Right atrium auricular region (tissue), 2 donors: ENCODE measurements at regions not wholly inside any gene's neighbourhood (a gene's known extent, or its start where the extent isn't known, plus 50 kb on each side); places are given as distances from the start of the nearest gene placed in this dataset.

Source experiments
- DNase-seq: peaks from one replicate; pipeline ENCODE4 v3.0.0-alpha.2; 2019; ENCODE audit warnings: low spot score
- H3K27ac ChIP-seq, 2 donors: fragments of 200-600 bp; sonication (generic); 1 replicate in 1 of 2; 2 replicates in 1 of 2; pipeline ENCODE4 v1.5.1; 2016 to 2019
- H3K27me3 ChIP-seq, 2 donors: fragments of 200-600 bp; sonication (generic); one replicate each; pipeline versions ENCODE4 v1.5.1 to v1.6.0; 2017 to 2019
- H3K36me3 ChIP-seq: fragments of 200-600 bp; sonication (generic); one replicate; pipeline ENCODE4 v1.5.1; 2016
- H3K4me1 ChIP-seq, 2 donors: fragments of 200-600 bp; sonication (generic); one replicate each; pipeline versions ENCODE4 v1.5.1 to v1.6.0; 2017 to 2019
- H3K4me3 ChIP-seq, 2 donors: fragments of 200-600 bp; sonication (generic); 1 replicate in 1 of 2; 2 replicates in 1 of 2; pipeline ENCODE4 v1.5.1; 2017 to 2019; ENCODE audit warnings: mild to moderate bottlenecking in 1 of 2, moderate library complexity in 1 of 2
- H3K9me3 ChIP-seq, 2 donors: fragments of 200-600 bp; sonication (generic); one replicate each; pipeline ENCODE4 v1.5.1; 2019
- TF ChIP-seq, protein P1 (sequence below), 2 donors: fragments of 200-600 bp; sonication (generic); IDR thresholded peaks; one replicate each; pipeline ENCODE4 v1.5.1; 2019; ENCODE audit warnings: antibody characterized with exemption in 2 of 2

DNA sequence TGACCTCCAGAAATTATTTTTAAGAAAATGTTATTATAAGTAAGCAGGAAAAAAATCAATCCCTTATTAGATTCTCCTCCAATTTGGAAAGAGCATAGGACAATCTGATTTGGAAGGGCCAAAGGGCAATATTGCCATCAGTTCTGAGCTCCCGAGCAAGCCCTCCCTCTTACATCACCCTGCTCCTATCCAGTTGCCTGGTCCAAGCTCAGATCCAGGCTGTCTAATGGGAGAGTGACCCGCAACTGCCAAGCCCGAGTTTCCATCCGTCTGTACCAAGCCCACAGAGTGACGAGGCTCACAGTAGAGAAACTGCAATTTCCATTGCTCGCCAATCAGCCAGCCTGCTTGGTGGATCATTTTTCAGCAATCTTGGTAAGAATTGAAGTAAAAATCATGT lies 187.7 kb downstream of the MEX3B start:
- Histone ChIP-seq H3K9me3 (no peaks in the 10 kb centered on the region), H3K27me3 (no peaks in the 10 kb centered on the region), H3K36me3 (no peaks in the 10 kb centered on the region), H3K27ac (no peak overlapping the region), H3K4me3 (no peak overlapping the region), H3K4me1 (no peaks in the 10 kb centered on the region)
- DNase-seq, result no peak
- TF ChIP-seq, protein P1, sequence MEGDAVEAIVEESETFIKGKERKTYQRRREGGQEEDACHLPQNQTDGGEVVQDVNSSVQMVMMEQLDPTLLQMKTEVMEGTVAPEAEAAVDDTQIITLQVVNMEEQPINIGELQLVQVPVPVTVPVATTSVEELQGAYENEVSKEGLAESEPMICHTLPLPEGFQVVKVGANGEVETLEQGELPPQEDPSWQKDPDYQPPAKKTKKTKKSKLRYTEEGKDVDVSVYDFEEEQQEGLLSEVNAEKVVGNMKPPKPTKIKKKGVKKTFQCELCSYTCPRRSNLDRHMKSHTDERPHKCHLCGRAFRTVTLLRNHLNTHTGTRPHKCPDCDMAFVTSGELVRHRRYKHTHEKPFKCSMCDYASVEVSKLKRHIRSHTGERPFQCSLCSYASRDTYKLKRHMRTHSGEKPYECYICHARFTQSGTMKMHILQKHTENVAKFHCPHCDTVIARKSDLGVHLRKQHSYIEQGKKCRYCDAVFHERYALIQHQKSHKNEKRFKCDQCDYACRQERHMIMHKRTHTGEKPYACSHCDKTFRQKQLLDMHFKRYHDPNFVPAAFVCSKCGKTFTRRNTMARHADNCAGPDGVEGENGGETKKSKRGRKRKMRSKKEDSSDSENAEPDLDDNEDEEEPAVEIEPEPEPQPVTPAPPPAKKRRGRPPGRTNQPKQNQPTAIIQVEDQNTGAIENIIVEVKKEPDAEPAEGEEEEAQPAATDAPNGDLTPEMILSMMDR (IDR thresholded peaks at IDR 0.05), result no peak

DNA sequence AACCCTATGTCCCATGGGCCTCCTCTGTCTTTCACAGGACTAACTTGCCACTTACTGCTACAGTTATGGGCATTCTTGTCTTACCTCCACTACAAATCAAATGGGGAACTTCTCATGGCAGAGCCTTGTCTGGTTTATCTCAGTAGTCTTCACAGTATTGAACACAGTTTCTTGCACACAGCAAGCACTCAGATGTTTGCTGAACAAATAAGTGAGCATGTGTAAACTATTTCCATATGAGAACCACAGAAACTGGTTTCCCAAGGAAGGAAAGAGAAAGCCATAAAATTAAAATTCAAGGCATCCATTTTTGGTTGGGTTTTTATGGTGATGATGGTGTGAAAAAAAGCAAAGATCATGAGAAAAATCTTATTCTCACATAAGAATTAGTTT lies 189.2 kb downstream of the MEX3B start:
- no peaks in the 10 kb centered on the region for H3K36me3 ChIP-seq
- DNase-seq, result no peak
- H3K27me3 ChIP-seq, result no peaks in the 10 kb centered on the region
- H3K4me1 ChIP-seq, result no peaks in the 10 kb centered on the region
- TF ChIP-seq, protein P1 (IDR thresholded peaks at IDR 0.05), result no peak
- H3K4me3 ChIP-seq, result no peak overlapping the region
- no peaks in the 10 kb centered on the region for H3K9me3 ChIP-seq
- no peak overlapping the region for H3K27ac ChIP-seq

DNA sequence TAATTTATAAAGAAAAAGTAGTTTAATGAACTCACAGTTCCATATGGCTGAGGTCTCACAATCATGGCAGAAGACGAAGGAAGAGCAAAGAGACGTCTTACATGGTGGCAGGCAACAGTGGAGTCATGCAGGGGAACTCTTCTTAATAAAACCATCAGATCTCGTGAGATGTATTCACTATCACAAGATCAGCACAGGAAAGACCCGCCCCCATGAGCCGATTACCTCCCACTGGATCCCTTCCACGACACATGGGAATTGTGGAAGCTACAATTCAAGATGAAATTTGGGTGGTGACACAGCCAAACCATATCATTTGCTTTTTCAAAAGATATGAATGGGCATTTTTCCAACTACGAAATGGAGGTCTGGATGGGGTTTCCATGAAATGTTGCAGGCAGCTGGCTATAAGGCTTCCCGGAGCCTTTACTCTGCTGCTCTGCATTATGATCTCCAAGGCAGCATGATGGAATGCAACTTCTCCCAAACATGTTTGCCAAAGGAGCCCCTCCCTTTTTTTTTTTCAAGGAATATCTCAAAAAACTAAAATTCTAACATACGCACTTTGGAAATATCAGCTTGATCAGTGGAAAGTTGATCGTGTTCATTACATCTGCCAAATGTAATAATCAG lies 189.7 kb downstream of the MEX3B start:
- Histone ChIP-seq H3K36me3 (no peaks in the 10 kb centered on the region), H3K9me3 (no peaks in the 10 kb centered on the region), H3K4me3 (no peak overlapping the region), H3K27me3 (no peaks in the 10 kb centered on the region), H3K27ac (no peak overlapping the region), H3K4me1 (no peaks in the 10 kb centered on the region)
- TF ChIP-seq, protein P1 (IDR thresholded peaks at IDR 0.05), result no peak
- no peak for DNase-seq

DNA sequence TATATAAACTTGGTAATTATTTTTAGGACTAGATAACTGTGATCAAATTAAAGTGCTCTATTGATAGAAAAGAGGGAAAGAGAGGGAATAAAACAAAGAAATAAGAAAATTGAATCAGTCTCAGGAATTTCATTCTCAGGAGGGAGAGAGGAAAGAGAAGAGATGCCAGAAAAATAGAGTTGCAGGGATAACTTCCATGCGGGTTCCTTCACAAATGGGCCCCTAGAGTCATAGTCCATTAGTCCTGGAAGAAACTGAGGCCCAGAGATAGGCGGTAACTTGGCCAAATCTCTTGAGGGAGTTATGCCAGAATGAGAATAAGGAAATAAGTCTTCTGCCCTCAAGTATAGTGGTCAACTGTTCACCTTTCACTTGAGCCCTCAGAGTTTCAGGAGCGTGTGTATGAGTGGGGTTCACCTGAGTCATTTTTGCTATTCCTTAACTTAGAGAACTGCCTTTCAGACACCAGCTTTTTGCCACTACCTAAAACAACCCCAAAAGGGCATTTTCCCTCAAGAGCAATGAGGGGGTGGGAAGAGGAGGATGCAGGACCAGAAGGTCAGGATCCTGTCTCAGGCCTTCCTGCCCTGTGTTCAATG lies 192.6 kb downstream of the MEX3B start:
- H3K9me3 ChIP-seq, result no peaks in the 10 kb centered on the region
- no peak overlapping the region for H3K27ac ChIP-seq
- H3K36me3 ChIP-seq, result no peaks in the 10 kb centered on the region
- H3K4me1 ChIP-seq, result no peaks in the 10 kb centered on the region
- no peak for DNase-seq
- H3K27me3 ChIP-seq, result no peaks in the 10 kb centered on the region
- no peak overlapping the region for H3K4me3 ChIP-seq
- TF ChIP-seq, protein P1 (IDR thresholded peaks at IDR 0.05), result no peak

DNA sequence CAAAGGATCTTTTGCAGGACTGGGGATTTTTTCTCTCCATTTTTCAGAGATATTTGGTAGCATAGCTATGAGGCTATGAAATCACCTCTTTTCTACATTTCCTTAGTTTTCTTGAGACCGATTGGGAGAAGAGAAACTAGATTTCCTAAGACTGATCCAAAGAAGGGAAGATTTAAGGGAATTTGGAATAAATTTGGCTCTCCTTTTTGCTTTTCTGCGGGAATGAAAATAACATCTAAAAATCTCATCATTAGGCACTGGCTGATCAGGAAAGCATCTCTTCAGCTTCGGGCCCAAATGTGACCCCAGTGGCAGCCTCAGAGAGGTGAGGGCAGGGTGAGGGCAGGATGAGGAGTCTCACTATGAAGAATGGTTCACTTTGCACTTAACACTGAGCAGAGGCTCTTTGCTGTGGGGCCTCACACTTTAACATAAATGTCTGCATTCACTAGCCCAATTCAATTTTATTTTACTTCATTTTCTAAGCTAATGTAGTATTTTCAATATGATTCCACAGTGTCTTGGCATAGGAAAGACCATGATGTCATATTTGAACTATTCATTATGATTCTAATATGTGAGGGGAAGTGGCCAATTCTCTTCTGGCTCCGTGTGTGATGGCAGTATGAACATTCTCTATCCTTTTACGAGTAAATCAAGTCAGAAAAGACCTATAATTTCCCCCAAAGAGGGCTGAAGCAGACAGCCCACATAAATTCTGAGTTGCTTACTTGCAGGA lies 193.2 kb downstream of the MEX3B start:
- H3K4me1 ChIP-seq, result no peaks in the 10 kb centered on the region
- DNase-seq, result no peak
- no peaks in the 10 kb centered on the region for H3K36me3 ChIP-seq
- TF ChIP-seq, protein P1 (IDR thresholded peaks at IDR 0.05), result no peak
- H3K27ac ChIP-seq, result no peak overlapping the region
- H3K27me3 ChIP-seq, result no peaks in the 10 kb centered on the region
- H3K9me3 ChIP-seq, result no peaks in the 10 kb centered on the region
- H3K4me3 ChIP-seq, result no peak overlapping the region
